ENCODE measurements at regions not wholly inside any gene's neighbourhood (a gene's known extent, or its start where the extent isn't known, plus 50 kb on each side); places are given as distances from the start of the nearest gene placed in this dataset.
"Not testable (repeated sequence)": the region's sequence is repeated elsewhere in the genome, so short reads cannot be mapped to it uniquely, and the experiment has no call there.

GRCh38 chr16:7233975-7234374, 98.7 kb upstream of the RBFOX1 start:
- no peaks in the 10 kb centered on the region for H3K9me3 ChIP-seq
- H3K27ac ChIP-seq: no peak overlapping the region
- no peak for DNase-seq
- H3K4me1 ChIP-seq: no peaks in the 10 kb centered on the region
- no peak overlapping the region for H3K4me3 ChIP-seq
- no peaks in the 10 kb centered on the region for H3K36me3 ChIP-seq
- no peak for TF ChIP-seq CTCF (IDR thresholded peaks at IDR 0.05)
- H3K27me3 ChIP-seq: no peaks in the 10 kb centered on the region
- intact Hi-C loops (cut with DNase I; ENCODE audit: low total_unique reads): no loop called here

DNA sequence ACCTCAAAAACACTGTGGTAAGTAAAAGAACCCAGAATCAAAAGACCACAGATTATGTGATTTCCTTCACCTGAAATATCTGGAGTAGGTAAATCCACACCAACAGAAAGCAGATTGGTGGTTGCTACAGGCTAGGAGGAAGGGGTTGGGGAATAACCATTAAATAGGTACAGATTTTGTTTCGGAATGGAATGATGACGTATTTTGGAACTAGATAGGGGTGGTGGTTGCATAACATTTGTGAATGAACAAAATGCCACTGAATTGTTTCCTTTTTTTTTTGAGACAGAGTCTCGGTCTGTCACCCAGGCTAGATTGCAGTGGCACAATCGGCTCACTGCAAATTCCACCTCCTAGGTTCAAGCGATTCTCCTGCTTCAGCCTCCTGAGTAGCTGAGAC, 100.9 kb upstream of the RBFOX1 start:
- H3K9me3 ChIP-seq: no peaks in the 10 kb centered on the region
- H3K4me3 ChIP-seq: no peak overlapping the region
- no peaks in the 10 kb centered on the region for H3K4me1 ChIP-seq
- TF ChIP-seq CTCF (IDR thresholded peaks at IDR 0.05) (no peak), POLR2A (IDR thresholded peaks at IDR 0.05) (no peak)
- H3K36me3 ChIP-seq: no peaks in the 10 kb centered on the region
- intact Hi-C loops (cut with DNase I; ENCODE audit: low total_unique reads): no loop called here
- no peak for DNase-seq
- H3K27ac ChIP-seq: no peak overlapping the region
- no peaks in the 10 kb centered on the region for H3K27me3 ChIP-seq

- H3K27me3 ChIP-seq; H3K4me3 ChIP-seq; H3K9me3 ChIP-seq; intact Hi-C loops (cut with DNase I; ENCODE audit: low total_unique reads); H3K4me1 ChIP-seq; DNase-seq; H3K27ac ChIP-seq; H3K36me3 ChIP-seq: not testable (repeated sequence)
Measured at GRCh38 chr16:7229433-7230218, 103.0 kb upstream of the RBFOX1 start.

GRCh38 chr16:7227229-7227721, 105.4 kb upstream of the RBFOX1 start:
- Histone ChIP-seq H3K9me3 (no peaks in the 10 kb centered on the region), H3K4me1 (no peaks in the 10 kb centered on the region)

DNA sequence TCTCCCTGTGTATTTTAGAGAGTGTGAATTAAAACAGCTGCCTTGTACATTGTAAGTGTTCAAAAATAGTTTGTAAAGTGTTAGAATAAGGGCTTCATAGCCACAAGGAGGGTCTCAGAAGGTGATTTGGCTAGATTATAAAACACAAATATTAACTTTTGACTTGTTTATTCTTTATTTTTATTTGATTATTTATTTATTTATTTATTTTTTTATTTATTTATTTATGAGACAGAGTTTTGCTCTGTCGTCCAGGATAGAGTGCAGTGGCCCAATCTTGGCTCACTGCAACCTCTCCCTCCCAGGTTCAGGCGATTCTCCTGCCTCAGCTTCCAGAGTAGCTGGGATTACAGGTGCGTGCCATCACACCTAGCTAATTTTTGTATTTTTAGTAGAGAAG, 111.5 kb upstream of the RBFOX1 start:
- no peak for TF ChIP-seq CTCF (IDR thresholded peaks at IDR 0.05)

More at GRCh38 chr16:7227229-7227721, 105.4 kb upstream of the RBFOX1 start:
- no peak for DNase-seq
- intact Hi-C loops (cut with DNase I; ENCODE audit: low total_unique reads): no loop called here
- Histone ChIP-seq H3K36me3 (no peaks in the 10 kb centered on the region), H3K27me3 (no peaks in the 10 kb centered on the region), H3K4me3 (no peak overlapping the region), H3K27ac (no peak overlapping the region)
- no peak for TF ChIP-seq POLR2A (IDR thresholded peaks at IDR 0.05)
- no peak for TF ChIP-seq CTCF (IDR thresholded peaks at IDR 0.05)

More for the DNA sequence above, 111.5 kb upstream of the RBFOX1 start:
- Histone ChIP-seq H3K9me3 (no peaks in the 10 kb centered on the region), H3K36me3 (no peaks in the 10 kb centered on the region), H3K4me1 (no peaks in the 10 kb centered on the region), H3K27me3 (no peaks in the 10 kb centered on the region), H3K27ac (no peak overlapping the region), H3K4me3 (no peak overlapping the region)
- intact Hi-C loops (cut with DNase I; ENCODE audit: low total_unique reads): no loop called here
- no peak for DNase-seq

Data from uterus (tissue), 3 donors.